ENCODE measurements at regions not wholly inside any gene's neighbourhood (a gene's known extent, or its start where the extent isn't known, plus 50 kb on each side); places are given as distances from the start of the nearest gene placed in this dataset.

- Mint-ChIP-seq H3K27ac (no peak overlapping the region), H3K27me3 (peaks cover 28% of the 10 kb centered on the region), H3K4me3 (no peak overlapping the region), H3K4me1 (no peaks in the 10 kb centered on the region), H3K36me3 (ENCODE audit: low read depth) (no peaks in the 10 kb centered on the region)
- no peaks in the 10 kb centered on the region for H3K9me3 ChIP-seq (ENCODE audit: control insufficient read depth, low read length, poor library complexity, severe bottlenecking)
- ATAC-seq = no peak
- no peak for DNase-seq
Observed at GRCh38 chr3:14334136-14334535, 68.3 kb upstream of the SLC6A6 start.

- Mint-ChIP-seq H3K36me3 (ENCODE audit: low read depth) (no peaks in the 10 kb centered on the region), H3K4me1 (no peaks in the 10 kb centered on the region), H3K4me3 (no peak overlapping the region), H3K27ac (peak overlapping the region; percentile 74), H3K27me3 (peaks cover 21% of the 10 kb centered on the region)
- ATAC-seq (no peak), DNase-seq (no peak)
- H3K9me3 ChIP-seq (ENCODE audit: control insufficient read depth, low read length, poor library complexity, severe bottlenecking) = no peaks in the 10 kb centered on the region
Observed at GRCh38 chr3:14334936-14335335, 67.5 kb upstream of the SLC6A6 start.

GRCh38 chr3:14335774-14336748 lies 66.3 kb upstream of the SLC6A6 start:
- no peaks in the 10 kb centered on the region for H3K9me3 ChIP-seq (ENCODE audit: control insufficient read depth, low read length, poor library complexity, severe bottlenecking)
- H3K4me3 Mint-ChIP-seq = no peak overlapping the region
- H3K36me3 Mint-ChIP-seq (ENCODE audit: low read depth) = no peaks in the 10 kb centered on the region
- peaks cover 14% of the 10 kb centered on the region for H3K27me3 Mint-ChIP-seq
- H3K27ac Mint-ChIP-seq = no peak overlapping the region
- ATAC-seq (no peak), DNase-seq (no peak)
- no peaks in the 10 kb centered on the region for H3K4me1 Mint-ChIP-seq

- Mint-ChIP-seq H3K4me3 (no peak overlapping the region), H3K36me3 (ENCODE audit: low read depth) (no peaks in the 10 kb centered on the region), H3K4me1 (no peaks in the 10 kb centered on the region), H3K27me3 (peaks cover 14% of the 10 kb centered on the region), H3K27ac (no peak overlapping the region)
- DNase-seq (no peak), ATAC-seq (no peak)
- H3K9me3 ChIP-seq (ENCODE audit: control insufficient read depth, low read length, poor library complexity, severe bottlenecking) = no peaks in the 10 kb centered on the region
Observed at GRCh38 chr3:14336749-14337598, 65.4 kb upstream of the SLC6A6 start.

DNA sequence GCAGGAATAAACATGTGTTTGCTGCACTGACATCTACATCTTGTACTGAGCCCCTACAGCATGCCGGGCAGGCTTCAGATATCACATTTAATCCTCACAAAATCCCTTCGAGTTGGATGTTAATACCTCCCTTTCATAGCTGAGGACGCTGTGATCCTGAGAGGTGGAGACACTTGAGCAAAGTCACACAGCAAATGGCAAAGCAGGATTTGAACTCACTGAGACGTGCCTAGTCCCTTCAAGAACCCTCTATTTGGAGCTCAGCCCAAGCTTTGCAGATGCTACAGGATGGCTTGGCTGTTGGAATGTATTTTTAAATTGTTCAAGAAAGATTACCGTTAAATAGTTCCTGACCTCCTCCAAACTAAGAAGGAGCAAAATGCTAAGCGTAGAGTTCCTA lies 64.6 kb upstream of the SLC6A6 start:
- H3K4me3 Mint-ChIP-seq = no peak overlapping the region
- DNase-seq (no peak), ATAC-seq (no peak)
- no peaks in the 10 kb centered on the region for H3K4me1 Mint-ChIP-seq
- H3K9me3 ChIP-seq (ENCODE audit: control insufficient read depth, low read length, poor library complexity, severe bottlenecking) = no peaks in the 10 kb centered on the region
- peaks cover 19% of the 10 kb centered on the region for H3K27me3 Mint-ChIP-seq
- H3K36me3 Mint-ChIP-seq (ENCODE audit: low read depth) = no peaks in the 10 kb centered on the region
- H3K27ac Mint-ChIP-seq = no peak overlapping the region

DNA sequence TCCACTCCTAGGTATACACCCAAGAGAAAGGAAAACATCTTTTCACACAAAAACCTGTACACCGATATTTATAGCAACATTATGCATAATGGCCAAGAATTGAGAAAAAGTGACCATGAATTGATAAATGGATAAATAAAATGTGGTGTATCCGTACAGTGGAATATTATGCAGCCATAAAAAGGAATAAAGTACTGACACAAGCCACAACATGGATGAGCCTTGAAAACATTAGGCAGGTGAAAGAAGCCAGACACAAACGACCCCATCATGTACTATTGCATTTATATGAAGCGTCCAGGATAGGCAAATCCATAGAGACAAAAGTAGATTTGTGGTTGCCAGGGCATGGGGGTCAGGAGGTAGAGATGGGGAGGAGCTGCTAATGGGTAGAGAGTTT lies 64.2 kb upstream of the SLC6A6 start:
- no peak overlapping the region for H3K4me3 Mint-ChIP-seq
- DNase-seq = no peak
- no peaks in the 10 kb centered on the region for H3K4me1 Mint-ChIP-seq
- no peak for ATAC-seq
- H3K27me3 Mint-ChIP-seq = peaks cover 20% of the 10 kb centered on the region
- no peak overlapping the region for H3K27ac Mint-ChIP-seq
- H3K9me3 ChIP-seq (ENCODE audit: control insufficient read depth, low read length, poor library complexity, severe bottlenecking) = no peaks in the 10 kb centered on the region
- H3K36me3 Mint-ChIP-seq (ENCODE audit: low read depth) = no peaks in the 10 kb centered on the region

GRCh38 chr3:14338898-14339458 lies 63.4 kb upstream of the SLC6A6 start:
- no peaks in the 10 kb centered on the region for H3K9me3 ChIP-seq (ENCODE audit: control insufficient read depth, low read length, poor library complexity, severe bottlenecking)
- H3K36me3 Mint-ChIP-seq (ENCODE audit: low read depth) = no peaks in the 10 kb centered on the region
- peaks cover 26% of the 10 kb centered on the region for H3K27me3 Mint-ChIP-seq
- peaks cover 2% of the 10 kb centered on the region for H3K4me1 Mint-ChIP-seq
- no peak overlapping the region for H3K4me3 Mint-ChIP-seq
- ATAC-seq (no peak), DNase-seq (no peak)
- H3K27ac Mint-ChIP-seq = no peak overlapping the region

DNA sequence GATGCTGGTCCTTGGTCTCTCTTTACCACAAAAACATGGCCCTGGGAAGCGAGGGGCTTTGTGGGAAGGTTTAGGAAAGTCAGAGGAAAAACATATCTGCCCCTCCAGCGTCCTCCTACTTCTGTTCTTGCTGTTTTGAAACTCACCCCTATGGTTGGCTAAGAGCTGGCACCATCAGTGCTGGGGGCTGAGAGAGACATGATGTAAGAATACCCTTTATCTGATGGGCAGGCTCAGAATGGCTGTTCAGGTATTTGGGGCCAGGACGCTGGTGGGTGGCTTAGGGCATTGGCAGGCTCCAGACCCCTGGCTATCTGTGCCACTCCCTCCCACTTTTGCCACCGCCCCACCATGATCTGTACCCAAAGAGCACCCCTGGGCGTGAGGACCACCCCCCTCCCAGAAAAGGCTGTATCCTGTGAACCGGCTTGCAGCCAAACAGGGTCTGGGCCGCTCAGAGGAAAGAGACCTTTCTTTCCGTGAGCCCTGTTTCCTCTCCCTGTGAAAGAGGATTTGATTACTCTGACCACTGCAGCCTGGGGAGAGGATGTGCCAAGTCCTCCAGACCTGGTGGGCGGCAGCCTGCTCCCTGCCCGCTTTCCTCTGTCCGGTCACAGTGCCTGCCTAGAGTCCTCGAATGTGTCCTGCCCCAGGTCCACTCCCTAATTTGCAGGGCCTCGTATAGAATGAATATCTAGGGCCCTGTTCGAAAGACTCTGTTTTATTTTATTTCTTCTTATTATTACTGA lies 61.3 kb upstream of the SLC6A6 start:
- Mint-ChIP-seq H3K36me3 (ENCODE audit: low read depth) (no peaks in the 10 kb centered on the region), H3K27ac (no peak overlapping the region), H3K27me3 (peaks cover 27% of the 10 kb centered on the region), H3K4me1 (peaks cover 6% of the 10 kb centered on the region), H3K4me3 (no peak overlapping the region)
- DNase-seq (no peak), ATAC-seq (no peak)
- no peaks in the 10 kb centered on the region for H3K9me3 ChIP-seq (ENCODE audit: control insufficient read depth, low read length, poor library complexity, severe bottlenecking)

DNA sequence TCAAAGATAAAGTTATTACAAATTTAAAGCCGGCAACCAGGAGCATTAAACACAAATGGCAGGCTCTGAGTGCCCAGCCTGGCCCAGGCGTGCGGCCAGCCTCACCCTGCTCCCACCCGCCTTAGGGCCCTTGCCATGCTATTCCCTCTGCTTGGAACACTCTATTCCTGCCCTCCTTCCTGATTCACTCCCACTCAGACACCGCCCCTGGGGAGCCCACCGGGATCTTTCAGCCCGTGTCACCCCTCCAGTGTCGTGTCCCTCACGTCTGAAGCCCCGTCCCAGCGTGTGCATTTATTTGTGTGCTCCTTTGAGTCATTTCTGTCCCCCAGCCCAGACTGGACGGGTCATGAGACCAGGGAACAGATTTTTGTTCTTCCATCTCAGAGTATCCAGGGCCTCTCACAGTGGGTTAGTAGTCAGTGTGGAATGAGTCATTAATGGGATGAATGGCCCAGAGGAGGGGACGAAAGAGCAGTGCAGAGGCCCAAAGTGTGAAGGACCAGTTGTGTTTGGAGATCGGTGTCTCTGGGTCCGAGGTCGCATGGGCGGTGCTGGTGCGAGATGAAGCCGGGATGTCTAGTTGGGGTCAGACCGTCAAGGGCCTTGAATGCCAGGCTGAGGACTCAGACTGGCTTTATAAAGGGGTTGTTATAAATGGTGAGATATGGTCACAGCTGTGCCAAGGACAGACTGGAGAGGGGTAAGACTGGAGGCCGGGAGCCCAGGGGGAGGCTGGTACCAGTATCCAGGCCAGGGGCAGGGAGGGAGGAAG lies 58.9 kb upstream of the SLC6A6 start:
- no peak overlapping the region for H3K27ac Mint-ChIP-seq
- ATAC-seq = no peak
- no peak for DNase-seq
- no peak overlapping the region for H3K4me3 Mint-ChIP-seq
- peaks cover 31% of the 10 kb centered on the region for H3K27me3 Mint-ChIP-seq
- H3K36me3 Mint-ChIP-seq (ENCODE audit: low read depth) = no peaks in the 10 kb centered on the region
- H3K4me1 Mint-ChIP-seq = peaks cover 6% of the 10 kb centered on the region
- H3K9me3 ChIP-seq (ENCODE audit: control insufficient read depth, low read length, poor library complexity, severe bottlenecking) = no peaks in the 10 kb centered on the region

GRCh38 chr3:14344351-14344750 lies 58.1 kb upstream of the SLC6A6 start:
- peaks cover 6% of the 10 kb centered on the region for H3K4me1 Mint-ChIP-seq
- no peak for ATAC-seq
- H3K27ac Mint-ChIP-seq = no peak overlapping the region
- H3K4me3 Mint-ChIP-seq = no peak overlapping the region
- H3K27me3 Mint-ChIP-seq = peaks cover 33% of the 10 kb centered on the region
- no peaks in the 10 kb centered on the region for H3K36me3 Mint-ChIP-seq (ENCODE audit: low read depth)
- DNase-seq = no peak
- no peaks in the 10 kb centered on the region for H3K9me3 ChIP-seq (ENCODE audit: control insufficient read depth, low read length, poor library complexity, severe bottlenecking)

DNA sequence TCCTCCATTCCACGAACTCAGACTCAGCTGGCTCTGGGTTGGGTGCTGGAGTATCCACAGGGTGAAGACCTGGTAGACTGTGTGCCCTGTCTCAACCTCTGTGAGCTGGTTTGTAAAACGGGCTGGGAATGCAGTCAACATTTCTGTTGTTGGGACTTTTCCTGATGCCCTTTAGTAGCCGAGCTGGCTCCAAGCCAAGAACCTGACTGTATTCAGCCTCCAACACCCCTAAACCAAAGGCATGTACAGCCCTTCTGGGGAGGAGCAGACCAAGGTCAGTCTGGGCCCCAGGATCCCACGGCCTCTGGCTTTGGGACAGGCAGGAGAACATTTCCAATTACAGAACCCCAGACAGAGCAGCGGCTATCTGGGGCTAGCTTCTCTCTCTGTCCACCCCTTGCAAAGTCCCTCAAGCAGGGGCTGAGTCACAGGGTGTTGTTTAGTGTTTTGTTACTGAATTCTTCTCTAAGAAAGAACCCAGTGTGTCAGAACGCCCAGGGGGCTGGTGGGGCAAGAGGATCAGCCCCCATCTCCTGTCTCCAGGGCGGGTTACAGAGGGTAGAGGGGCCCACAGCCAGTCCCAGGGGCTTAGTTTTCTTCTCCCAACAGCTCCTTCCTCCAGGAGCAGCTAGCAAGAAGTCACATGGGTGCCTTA lies 56.8 kb upstream of the SLC6A6 start:
- no peaks in the 10 kb centered on the region for H3K9me3 ChIP-seq (ENCODE audit: control insufficient read depth, low read length, poor library complexity, severe bottlenecking)
- DNase-seq (no peak), ATAC-seq (no peak)
- no peak overlapping the region for H3K27ac Mint-ChIP-seq
- peaks cover 33% of the 10 kb centered on the region for H3K27me3 Mint-ChIP-seq
- H3K4me3 Mint-ChIP-seq = no peak overlapping the region
- peaks cover 6% of the 10 kb centered on the region for H3K4me1 Mint-ChIP-seq
- H3K36me3 Mint-ChIP-seq (ENCODE audit: low read depth) = no peaks in the 10 kb centered on the region

DNA sequence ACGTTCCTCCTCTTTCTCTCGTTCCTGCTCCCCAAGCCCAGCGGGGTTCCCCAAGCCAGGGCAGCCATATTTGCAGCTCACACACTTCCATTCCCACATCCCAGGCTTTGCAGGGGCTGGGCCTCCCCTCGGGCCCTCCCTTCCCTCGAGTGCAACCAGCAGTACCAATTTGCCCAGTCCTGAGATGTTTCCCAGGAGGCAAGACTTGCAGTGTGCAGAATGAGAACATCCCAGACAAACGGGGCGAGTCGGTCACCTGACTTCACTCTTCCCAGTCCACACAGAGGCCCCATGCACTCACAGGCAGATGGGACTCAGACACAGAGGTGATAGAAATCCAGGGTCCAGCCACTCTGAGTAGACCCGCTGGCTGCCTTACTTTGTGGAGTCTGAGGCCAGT lies 56.2 kb upstream of the SLC6A6 start:
- no peak overlapping the region for H3K4me3 Mint-ChIP-seq
- H3K4me1 Mint-ChIP-seq = peaks cover 6% of the 10 kb centered on the region
- ATAC-seq (no peak), DNase-seq (no peak)
- H3K27me3 Mint-ChIP-seq = peaks cover 33% of the 10 kb centered on the region
- H3K9me3 ChIP-seq (ENCODE audit: control insufficient read depth, low read length, poor library complexity, severe bottlenecking) = no peaks in the 10 kb centered on the region
- no peak overlapping the region for H3K27ac Mint-ChIP-seq
- H3K36me3 Mint-ChIP-seq (ENCODE audit: low read depth) = no peaks in the 10 kb centered on the region
